ENCODE measurements at regions not wholly inside any gene's neighbourhood (a gene's known extent, or its start where the extent isn't known, plus 50 kb on each side); places are given as distances from the start of the nearest gene placed in this dataset.

GRCh38 chr11:87529486-87529885 is 491.8 kb downstream of the TMEM135 start:
- Histone ChIP-seq H3K9me2 (replicated peaks; ENCODE audit: control insufficient read depth, low read length) (no peaks in the 10 kb centered on the region), H3K27ac (ENCODE audit: low read depth, low read length) (no peak overlapping the region), H3K4me1 (ENCODE audit: control insufficient read depth, low read length) (no peaks in the 10 kb centered on the region), H3K36me3 (ENCODE audit: control insufficient read depth, low read length) (no peaks in the 10 kb centered on the region), H3K27me3 (ENCODE audit: control insufficient read depth, low read length) (no peaks in the 10 kb centered on the region), H3K9me3 (ENCODE audit: control insufficient read depth, insufficient read depth, low read length) (peaks cover 7% of the 10 kb centered on the region; the same call in 1 of the 2 replicates), H3K4me2 (ENCODE audit: low read length) (no peak overlapping the region), H4K20me1 (ENCODE audit: control insufficient read depth, insufficient read depth, low read depth, low read length) (no peaks in the 10 kb centered on the region), H3K79me2 (ENCODE audit: control insufficient read depth, low read length) (no peaks in the 10 kb centered on the region), H3F3A (ENCODE audit: control insufficient read depth, insufficient read depth) (no peaks in the 10 kb centered on the region), H3K4me3 (ENCODE audit: low read length) (no peak overlapping the region)
- TF ChIP-seq CTCF (IDR thresholded peaks at IDR 0.05; ENCODE audit: low read depth, low read length, poor library complexity, severe bottlenecking) = no peak
- no peak for TF ChIP-seq EZH2phosphoT487 (IDR thresholded peaks at IDR 0.05; ENCODE audit: borderline replicate concordance, low read length)

- Histone ChIP-seq H3K9me2 (replicated peaks; ENCODE audit: control insufficient read depth, low read length) (no peaks in the 10 kb centered on the region), H3K27ac (ENCODE audit: low read depth, low read length) (no peak overlapping the region), H3K4me2 (ENCODE audit: low read length) (no peak overlapping the region), H3K27me3 (ENCODE audit: control insufficient read depth, low read length) (no peaks in the 10 kb centered on the region), H3K4me3 (ENCODE audit: low read length) (no peak overlapping the region), H3K79me2 (ENCODE audit: control insufficient read depth, low read length) (no peaks in the 10 kb centered on the region), H4K20me1 (ENCODE audit: control insufficient read depth, insufficient read depth, low read depth, low read length) (no peaks in the 10 kb centered on the region), H3K36me3 (ENCODE audit: control insufficient read depth, low read length) (no peaks in the 10 kb centered on the region), H3K4me1 (ENCODE audit: control insufficient read depth, low read length) (no peaks in the 10 kb centered on the region), H3K9me3 (ENCODE audit: control insufficient read depth, insufficient read depth, low read length) (peaks cover 7% of the 10 kb centered on the region; the same call in 1 of the 2 replicates), H3F3A (ENCODE audit: control insufficient read depth, insufficient read depth) (no peaks in the 10 kb centered on the region)
- TF ChIP-seq CTCF (IDR thresholded peaks at IDR 0.05; ENCODE audit: low read depth, low read length, poor library complexity, severe bottlenecking) (no peak), EZH2phosphoT487 (IDR thresholded peaks at IDR 0.05; ENCODE audit: borderline replicate concordance, low read length) (no peak)
Measured at GRCh38 chr11:87528752-87529151, 491.0 kb downstream of the TMEM135 start.

GRCh38 chr11:87523276-87523675 is 485.5 kb downstream of the TMEM135 start:
- Histone ChIP-seq H3K4me3 (ENCODE audit: low read length) (no peak overlapping the region), H3K36me3 (ENCODE audit: control insufficient read depth, low read length) (no peaks in the 10 kb centered on the region), H3K79me2 (ENCODE audit: control insufficient read depth, low read length) (no peaks in the 10 kb centered on the region), H4K20me1 (ENCODE audit: control insufficient read depth, insufficient read depth, low read depth, low read length) (no peaks in the 10 kb centered on the region), H3K4me2 (ENCODE audit: low read length) (no peak overlapping the region), H3K9me3 (ENCODE audit: control insufficient read depth, insufficient read depth, low read length) (peaks cover 7% of the 10 kb centered on the region; the same call in 1 of the 2 replicates), H3K27me3 (ENCODE audit: control insufficient read depth, low read length) (no peaks in the 10 kb centered on the region), H3K9me2 (replicated peaks; ENCODE audit: control insufficient read depth, low read length) (no peaks in the 10 kb centered on the region), H3F3A (ENCODE audit: control insufficient read depth, insufficient read depth) (no peaks in the 10 kb centered on the region), H3K27ac (ENCODE audit: low read depth, low read length) (no peak overlapping the region), H3K4me1 (ENCODE audit: control insufficient read depth, low read length) (no peaks in the 10 kb centered on the region)
- TF ChIP-seq EZH2phosphoT487 (IDR thresholded peaks at IDR 0.05; ENCODE audit: borderline replicate concordance, low read length) (no peak), CTCF (IDR thresholded peaks at IDR 0.05; ENCODE audit: low read depth, low read length, poor library complexity, severe bottlenecking) (no peak)
